ENCODE measurements at regions not wholly inside any gene's neighbourhood (a gene's known extent, or its start where the extent isn't known, plus 50 kb on each side); places are given as distances from the start of the nearest gene placed in this dataset.

GRCh38 chr11:70527046-70527395 lies 128.7 kb downstream of the CTTN start:
- no peak overlapping the region for H3K9ac ChIP-seq (ENCODE audit: low read depth in 1 of 2, low read length in 2 of 2)
- TF ChIP-seq JUND (IDR thresholded peaks at IDR 0.05), result no peak
- no peak for TF ChIP-seq RAD21 (IDR thresholded peaks at IDR 0.05)
- no peak for TF ChIP-seq HNF4G (IDR thresholded peaks at IDR 0.05)
- no peak overlapping the region for H3K4me3 ChIP-seq (ENCODE audit: low read depth in 1 of 3, low read length in 3 of 3)
- no peaks in the 10 kb centered on the region for H3K9me3 ChIP-seq (ENCODE audit: control insufficient read depth in 4 of 4, low read length in 3 of 4)
- H3K27ac ChIP-seq (ENCODE audit: low read depth in 1 of 2, low read length in 2 of 2), result no peak overlapping the region
- H3K4me1 ChIP-seq (ENCODE audit: control insufficient read depth in 4 of 4, insufficient read depth in 4 of 4, low read length in 3 of 4), result no peaks in the 10 kb centered on the region
- H3K36me3 ChIP-seq (ENCODE audit: control insufficient read depth in 4 of 4, insufficient read depth in 3 of 4, low read depth in 1 of 4, low read length in 3 of 4), result no peaks in the 10 kb centered on the region
- WGBS, result 84% methylated on average over 7 of the region's 7 CpGs
- H3K27me3 ChIP-seq (ENCODE audit: control insufficient read depth in 4 of 4, insufficient read depth in 4 of 4, low read length in 3 of 4), result no peaks in the 10 kb centered on the region
- no peak for DNase-seq (ENCODE audit: low spot score)

DNA sequence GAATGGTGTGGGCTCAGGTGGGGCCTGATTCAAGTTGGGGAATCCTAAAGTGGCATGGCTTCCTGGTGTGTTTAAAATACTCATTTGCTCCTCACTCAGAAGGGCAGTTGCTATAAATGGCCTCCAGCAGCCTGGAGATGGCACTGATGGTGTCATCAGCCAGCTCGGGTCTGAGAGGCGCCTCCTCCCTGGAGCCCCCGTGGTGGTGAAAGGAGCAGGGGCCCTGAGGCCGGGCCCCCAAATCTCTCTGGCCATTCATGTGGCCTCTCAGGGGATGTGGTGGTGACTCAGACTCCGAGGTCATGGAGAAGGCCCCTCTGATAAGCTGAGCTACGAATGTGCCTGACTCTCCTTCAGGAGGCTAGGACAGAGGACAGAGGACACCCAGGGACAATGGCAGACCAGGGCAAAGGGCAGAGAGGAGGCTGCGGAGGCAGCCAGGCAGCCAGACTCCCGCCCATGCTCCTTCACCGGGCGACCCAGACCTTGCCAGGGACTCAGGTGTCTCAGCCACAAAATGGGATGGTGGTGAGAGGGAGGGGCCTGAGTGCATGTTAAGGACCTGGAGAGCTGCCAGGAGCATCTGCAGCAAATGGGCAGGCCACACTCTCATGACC lies 129.2 kb downstream of the CTTN start:
- TF ChIP-seq REST (IDR thresholded peaks at IDR 0.05) (no peak), NR2F2 (IDR thresholded peaks at IDR 0.05) (no peak), GABPA (IDR thresholded peaks at IDR 0.05 in 1 of 2, conservative IDR thresholded peaks at IDR 0.05 in 1 of 2) (no peak), JUND (IDR thresholded peaks at IDR 0.05) (no peak), FOXA1 (IDR thresholded peaks at IDR 0.05) (no peak), TAF1 (conservative IDR thresholded peaks at IDR 0.05) (no peak), EGR1 (IDR thresholded peaks at IDR 0.05; ENCODE audit: low read depth in 2 of 2) (no peak), RAD21 (IDR thresholded peaks at IDR 0.05) (no peak), CTCF (IDR thresholded peaks at IDR 0.05; ENCODE audit: low read depth, low read length, missing input control) (no peak), HNF4G (IDR thresholded peaks at IDR 0.05) (no peak), RXRA (IDR thresholded peaks at IDR 0.05) (no peak), FOXA2 (IDR thresholded peaks at IDR 0.05) (no peak), SP1 (IDR thresholded peaks at IDR 0.05) (no peak), HNF4A (conservative IDR thresholded peaks at IDR 0.05) (no peak), YY1 (IDR thresholded peaks at IDR 0.05) (no peak)
- TF ChIP-seq, protein P1, sequence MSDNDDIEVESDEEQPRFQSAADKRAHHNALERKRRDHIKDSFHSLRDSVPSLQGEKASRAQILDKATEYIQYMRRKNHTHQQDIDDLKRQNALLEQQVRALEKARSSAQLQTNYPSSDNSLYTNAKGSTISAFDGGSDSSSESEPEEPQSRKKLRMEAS (IDR thresholded peaks at IDR 0.05), result no peak
- TF ChIP-seq, protein P2, sequence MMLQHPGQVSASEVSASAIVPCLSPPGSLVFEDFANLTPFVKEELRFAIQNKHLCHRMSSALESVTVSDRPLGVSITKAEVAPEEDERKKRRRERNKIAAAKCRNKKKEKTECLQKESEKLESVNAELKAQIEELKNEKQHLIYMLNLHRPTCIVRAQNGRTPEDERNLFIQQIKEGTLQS (IDR thresholded peaks at IDR 0.05), result no peak
- TF ChIP-seq, protein P3, sequence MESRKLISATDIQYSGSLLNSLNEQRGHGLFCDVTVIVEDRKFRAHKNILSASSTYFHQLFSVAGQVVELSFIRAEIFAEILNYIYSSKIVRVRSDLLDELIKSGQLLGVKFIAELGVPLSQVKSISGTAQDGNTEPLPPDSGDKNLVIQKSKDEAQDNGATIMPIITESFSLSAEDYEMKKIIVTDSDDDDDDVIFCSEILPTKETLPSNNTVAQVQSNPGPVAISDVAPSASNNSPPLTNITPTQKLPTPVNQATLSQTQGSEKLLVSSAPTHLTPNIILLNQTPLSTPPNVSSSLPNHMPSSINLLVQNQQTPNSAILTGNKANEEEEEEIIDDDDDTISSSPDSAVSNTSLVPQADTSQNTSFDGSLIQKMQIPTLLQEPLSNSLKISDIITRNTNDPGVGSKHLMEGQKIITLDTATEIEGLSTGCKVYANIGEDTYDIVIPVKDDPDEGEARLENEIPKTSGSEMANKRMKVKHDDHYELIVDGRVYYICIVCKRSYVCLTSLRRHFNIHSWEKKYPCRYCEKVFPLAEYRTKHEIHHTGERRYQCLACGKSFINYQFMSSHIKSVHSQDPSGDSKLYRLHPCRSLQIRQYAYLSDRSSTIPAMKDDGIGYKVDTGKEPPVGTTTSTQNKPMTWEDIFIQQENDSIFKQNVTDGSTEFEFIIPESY (IDR thresholded peaks at IDR 0.05), result no peak
- no peaks in the 10 kb centered on the region for H3K36me3 ChIP-seq (ENCODE audit: control insufficient read depth in 4 of 4, insufficient read depth in 3 of 4, low read depth in 1 of 4, low read length in 3 of 4)
- H3K27me3 ChIP-seq (ENCODE audit: control insufficient read depth in 4 of 4, insufficient read depth in 4 of 4, low read length in 3 of 4), result no peaks in the 10 kb centered on the region
- no peak overlapping the region for H3K4me3 ChIP-seq (ENCODE audit: low read depth in 1 of 3, low read length in 3 of 3)
- WGBS, result 88% methylated on average over 10 of the region's 10 CpGs
- DNase-seq (ENCODE audit: low spot score), result no peak
- H3K9me3 ChIP-seq (ENCODE audit: control insufficient read depth in 4 of 4, low read length in 3 of 4), result no peaks in the 10 kb centered on the region
- H3K4me1 ChIP-seq (ENCODE audit: control insufficient read depth in 4 of 4, insufficient read depth in 4 of 4, low read length in 3 of 4), result no peaks in the 10 kb centered on the region
- no peak overlapping the region for H3K27ac ChIP-seq (ENCODE audit: low read depth in 1 of 2, low read length in 2 of 2)
- H3K9ac ChIP-seq (ENCODE audit: low read depth in 1 of 2, low read length in 2 of 2), result no peak overlapping the region

Data from liver (tissue), 8 donors.